MCF 10A (cell line): ENCODE measurements at regions not wholly inside any gene's neighbourhood (a gene's known extent, or its start where the extent isn't known, plus 50 kb on each side); places are given as distances from the start of the nearest gene placed in this dataset.

Source experiments
- BruUV-seq: library from RNA; stranded (reverse); fragments of 400-500 nt; replicated peaks from 2 replicates; lab custom pipeline; 2021; lab: Mats Ljungman, UMichigan
- CTCF ChIA-PET: fragments of 300-600 bp; sonication (Branson Sonifier 250); formaldehyde crosslinking; extraction: SDS; loops from one replicate; lab custom pipeline; 2021; ENCODE audit warnings: antibody characterized with exemption, inconsistent platforms; lab: Yijun Ruan, JAX
- POLR2A ChIA-PET: fragments of 300-600, 350-650 bp; sonication (Branson Sonifier 250); formaldehyde crosslinking; extraction: SDS; loops from one replicate; lab custom pipeline; 2020; ENCODE audit warnings: antibody characterized with exemption, inconsistent platforms; lab: Yijun Ruan, JAX
- DNase-seq: peaks from one replicate; pipeline ENCODE4 v3.0.0-alpha.2; 2018; ENCODE audit not compliant: unreplicated experiment
- H3K27ac Mint-ChIP-seq: one replicate; pipeline ENCODE4 v1.8.0; 2022; ENCODE audit warnings: mild to moderate bottlenecking, low read depth, mixed read lengths; ENCODE audit not compliant: unreplicated experiment
- H3K27me3 Mint-ChIP-seq: one replicate; pipeline ENCODE4 v1.8.0; 2022; ENCODE audit warnings: mixed read lengths; ENCODE audit not compliant: insufficient read depth, unreplicated experiment
- H3K36me3 Mint-ChIP-seq: one replicate; pipeline ENCODE4 v1.8.0; 2022; ENCODE audit warnings: mild to moderate bottlenecking, moderate library complexity, mixed read lengths; ENCODE audit not compliant: insufficient read depth, unreplicated experiment
- H3K4me1 Mint-ChIP-seq: one replicate; pipeline ENCODE4 v1.8.0; 2022; ENCODE audit warnings: mixed read lengths; ENCODE audit not compliant: insufficient read depth, unreplicated experiment
- H3K4me3 Mint-ChIP-seq: one replicate; pipeline ENCODE4 v1.8.0; 2022; ENCODE audit warnings: mild to moderate bottlenecking, moderate library complexity, mixed read lengths; ENCODE audit not compliant: unreplicated experiment
- H3K9me3 Mint-ChIP-seq: one replicate; pipeline ENCODE4 v1.8.0; 2022; ENCODE audit warnings: mixed read lengths; ENCODE audit not compliant: unreplicated experiment
- intact Hi-C: fragments of 100-400 bp; cut with micrococcal nuclease; formaldehyde crosslinking; loops from 2 replicates; pipeline ENCODE4 v1.14.1; 2022
- TF ChIP-seq, protein P1 (sequence below): fragments of 200-600 bp; IDR thresholded peaks from one replicate; pipeline ENCODE4 v1.8.0; 2022; ENCODE audit warnings: antibody characterized with exemption, mild to moderate bottlenecking; ENCODE audit not compliant: unreplicated experiment

GRCh38 chr18:59051470-59052165 lies 88.1 kb upstream of the SEC11C start:
- CTCF ChIA-PET, result interaction anchor here (0.6 kb wide), 1 partner anchor 229 kb away, joined by 7 read pairs; no protein-coding TSS in a partner anchor

GRCh38 chr18:59052965-59053820 lies 86.5 kb upstream of the SEC11C start:
- H3K27ac Mint-ChIP-seq, result no peak overlapping the region
- no peaks in the 10 kb centered on the region for H3K36me3 Mint-ChIP-seq
- H3K4me1 Mint-ChIP-seq, result peaks cover 36% of the 10 kb centered on the region
- intact Hi-C loops, result no loop called here
- peak overlapping the region; percentile 23 for H3K4me3 Mint-ChIP-seq
- H3K9me3 Mint-ChIP-seq, result no peaks in the 10 kb centered on the region
- no peaks in the 10 kb centered on the region for H3K27me3 Mint-ChIP-seq
- ChIA-PET CTCF (interaction anchor here (1.0 kb wide), 1 partner anchor 284 kb away, joined by 3 read pairs; no protein-coding TSS in a partner anchor), POLR2A (no interaction called here)
- TF ChIP-seq, protein P1, sequence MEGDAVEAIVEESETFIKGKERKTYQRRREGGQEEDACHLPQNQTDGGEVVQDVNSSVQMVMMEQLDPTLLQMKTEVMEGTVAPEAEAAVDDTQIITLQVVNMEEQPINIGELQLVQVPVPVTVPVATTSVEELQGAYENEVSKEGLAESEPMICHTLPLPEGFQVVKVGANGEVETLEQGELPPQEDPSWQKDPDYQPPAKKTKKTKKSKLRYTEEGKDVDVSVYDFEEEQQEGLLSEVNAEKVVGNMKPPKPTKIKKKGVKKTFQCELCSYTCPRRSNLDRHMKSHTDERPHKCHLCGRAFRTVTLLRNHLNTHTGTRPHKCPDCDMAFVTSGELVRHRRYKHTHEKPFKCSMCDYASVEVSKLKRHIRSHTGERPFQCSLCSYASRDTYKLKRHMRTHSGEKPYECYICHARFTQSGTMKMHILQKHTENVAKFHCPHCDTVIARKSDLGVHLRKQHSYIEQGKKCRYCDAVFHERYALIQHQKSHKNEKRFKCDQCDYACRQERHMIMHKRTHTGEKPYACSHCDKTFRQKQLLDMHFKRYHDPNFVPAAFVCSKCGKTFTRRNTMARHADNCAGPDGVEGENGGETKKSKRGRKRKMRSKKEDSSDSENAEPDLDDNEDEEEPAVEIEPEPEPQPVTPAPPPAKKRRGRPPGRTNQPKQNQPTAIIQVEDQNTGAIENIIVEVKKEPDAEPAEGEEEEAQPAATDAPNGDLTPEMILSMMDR, result no peak
- DNase-seq, result no peak
- BruUV-seq, result no TSS peak

More at GRCh38 chr18:59051470-59052165, 88.1 kb upstream of the SEC11C start:
- Mint-ChIP-seq H3K36me3 (peaks cover 6% of the 10 kb centered on the region), H3K4me1 (peaks cover 36% of the 10 kb centered on the region), H3K4me3 (no peak overlapping the region), H3K27ac (peak overlapping the region; percentile 24), H3K27me3 (no peaks in the 10 kb centered on the region), H3K9me3 (no peaks in the 10 kb centered on the region)
- POLR2A ChIA-PET, result no interaction called here
- intact Hi-C loops, result no loop called here
- peak; percentile 91 for DNase-seq
- TF ChIP-seq, protein P1, result no peak
- BruUV-seq, result no TSS peak

- ChIA-PET POLR2A (interaction anchor here (0.8 kb wide), 1 partner anchor 10 kb away, joined by 3 read pairs; no protein-coding TSS in a partner anchor), CTCF (interaction anchor here (0.6 to 2.1 kb wide), 5 partner anchors 16 to 274 kb away, joined by 3 to 8 read pairs (median 5); no protein-coding TSS in a partner anchor)
- BruUV-seq, result no TSS peak
- no peaks in the 10 kb centered on the region for H3K36me3 Mint-ChIP-seq
- TF ChIP-seq, protein P1, result no peak
- no peak for DNase-seq
- no peaks in the 10 kb centered on the region for H3K9me3 Mint-ChIP-seq
- H3K27me3 Mint-ChIP-seq, result no peaks in the 10 kb centered on the region
- intact Hi-C loops, result no loop called here
- H3K4me3 Mint-ChIP-seq, result no peak overlapping the region
- no peak overlapping the region for H3K27ac Mint-ChIP-seq
- H3K4me1 Mint-ChIP-seq, result peaks cover 27% of the 10 kb centered on the region
These were observed 85.0 kb upstream of the SEC11C start for GRCh38 chr18:59054496-59055287.
